HCT116 (cell line): ENCODE measurements at regions not wholly inside any gene's neighbourhood (a gene's known extent, or its start where the extent isn't known, plus 50 kb on each side); places are given as distances from the start of the nearest gene placed in this dataset.

ENCODE experiments used
- EGR1 ChIP-seq: IDR thresholded peaks from 2 replicates; pipeline ENCODE4 v1.6.1; 2012; ENCODE audit warnings: low read depth
- EZH2 ChIP-seq: fragments of 200-600 bp; sonication (generic); IDR thresholded peaks from 2 replicates; pipeline ENCODE4 v1.6.1; 2017; ENCODE audit warnings: antibody characterized with exemption, mixed run types
- EZH2phosphoT487 ChIP-seq: fragments of 200-600 bp; IDR thresholded peaks from 2 replicates; pipeline ENCODE4 v1.6.1; 2018; ENCODE audit warnings: antibody characterized with exemption, borderline replicate concordance
- POLR2A ChIP-seq: IDR thresholded peaks from 2 replicates; pipeline ENCODE4 v1.7.0; 2011; ENCODE audit warnings: borderline replicate concordance; ENCODE audit not compliant: insufficient read depth, insufficient read length; ENCODE audit errors: extremely low read depth
- POLR2AphosphoS5 ChIP-seq: IDR thresholded peaks from 2 replicates; pipeline ENCODE4 v1.6.1; 2011; ENCODE audit warnings: mild to moderate bottlenecking, low read depth, low read length, moderate library complexity
- RAD21 ChIP-seq: IDR thresholded peaks from 2 replicates; pipeline ENCODE4 v1.6.1; 2012; ENCODE audit warnings: low read depth, mild to moderate bottlenecking
- SIN3A ChIP-seq: IDR thresholded peaks from 2 replicates; pipeline ENCODE4 v1.6.1; 2012; ENCODE audit warnings: low read depth
- ZNF274 ChIP-seq: fragments of 200-500 bp; sonication (Bioruptor generic); IDR thresholded peaks from 2 replicates; pipeline ENCODE4 v1.6.1; 2014; ENCODE audit warnings: mild to moderate bottlenecking, low read depth, low read length, inconsistent platforms
- TF ChIP-seq, protein P1 (sequence below), 3 experiments: fragments of 200-600 bp in 1 of 3; sonication (generic) in 1 of 3; IDR thresholded peaks in 2 of 3; conservative IDR thresholded peaks in 1 of 3; 2 replicates each; pipeline ENCODE4 v1.5.1; 2012 to 2017; ENCODE audit warnings: low read depth in 2 of 3, low read length in 2 of 3, antibody characterized with exemption in 1 of 3, borderline replicate concordance in 1 of 3, control low read depth in 1 of 3, mild to moderate bottlenecking in 1 of 3, mixed read lengths in 1 of 3, mixed run types in 1 of 3, moderate library complexity in 1 of 3; ENCODE audit not compliant: insufficient read depth in 1 of 3

GRCh38 chr3:177622520-177622919 lies 425.2 kb upstream of the TBL1XR1 start:
- TF ChIP-seq SIN3A: no peak
- no peak for TF ChIP-seq POLR2A
- TF ChIP-seq, protein P1, sequence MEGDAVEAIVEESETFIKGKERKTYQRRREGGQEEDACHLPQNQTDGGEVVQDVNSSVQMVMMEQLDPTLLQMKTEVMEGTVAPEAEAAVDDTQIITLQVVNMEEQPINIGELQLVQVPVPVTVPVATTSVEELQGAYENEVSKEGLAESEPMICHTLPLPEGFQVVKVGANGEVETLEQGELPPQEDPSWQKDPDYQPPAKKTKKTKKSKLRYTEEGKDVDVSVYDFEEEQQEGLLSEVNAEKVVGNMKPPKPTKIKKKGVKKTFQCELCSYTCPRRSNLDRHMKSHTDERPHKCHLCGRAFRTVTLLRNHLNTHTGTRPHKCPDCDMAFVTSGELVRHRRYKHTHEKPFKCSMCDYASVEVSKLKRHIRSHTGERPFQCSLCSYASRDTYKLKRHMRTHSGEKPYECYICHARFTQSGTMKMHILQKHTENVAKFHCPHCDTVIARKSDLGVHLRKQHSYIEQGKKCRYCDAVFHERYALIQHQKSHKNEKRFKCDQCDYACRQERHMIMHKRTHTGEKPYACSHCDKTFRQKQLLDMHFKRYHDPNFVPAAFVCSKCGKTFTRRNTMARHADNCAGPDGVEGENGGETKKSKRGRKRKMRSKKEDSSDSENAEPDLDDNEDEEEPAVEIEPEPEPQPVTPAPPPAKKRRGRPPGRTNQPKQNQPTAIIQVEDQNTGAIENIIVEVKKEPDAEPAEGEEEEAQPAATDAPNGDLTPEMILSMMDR (IDR thresholded peaks at IDR 0.05 in 2 of 3, conservative IDR thresholded peaks at IDR 0.05 in 1 of 3; ENCODE audit: borderline replicate concordance in 1 of 3, insufficient read depth in 1 of 3, low read depth in 2 of 3, low read length in 2 of 3): no peak
- TF ChIP-seq EZH2: no peak
- TF ChIP-seq ZNF274: no peak
- TF ChIP-seq POLR2AphosphoS5: no peak
- no peak for TF ChIP-seq EGR1
- TF ChIP-seq RAD21: no peak
- TF ChIP-seq EZH2phosphoT487: no peak
